Adrenal gland (tissue), 9 donors: ENCODE measurements at regions not wholly inside any gene's neighbourhood (a gene's known extent, or its start where the extent isn't known, plus 50 kb on each side); places are given as distances from the start of the nearest gene placed in this dataset.

Experiments used
- DNase-seq, 7 donors: peaks; one replicate each; pipeline ENCODE4 v3.0.0-alpha.2; 2019 to 2020
- H3K27ac ChIP-seq, 5 donors: fragments of 200-600 bp; sonication (generic) in 4 of 5; 1 replicate in 3 of 5; 2 replicates in 2 of 5; pipeline versions ENCODE4 v1.5.1 to v1.8.0; 2016 to 2020; ENCODE audit warnings: mild to moderate bottlenecking in 1 of 5
- H3K27me3 ChIP-seq: fragments of 200-600 bp; 2 replicates; pipeline ENCODE4 v1.8.0; 2021
- H3K36me3 ChIP-seq, 2 donors: fragments of 200-600 bp; replicated peaks in 1 of 2; 1 replicate in 1 of 2; 2 replicates in 1 of 2; pipeline versions ENCODE4 v1.5.1 to v1.8.0; 2018 to 2022
- H3K4me1 ChIP-seq, 2 donors: fragments of 200-600 bp; replicated peaks in 1 of 2; 1 replicate in 1 of 2; 2 replicates in 1 of 2; pipeline versions ENCODE4 v1.5.1 to v1.8.0; 2018 to 2021
- H3K4me3 ChIP-seq, 4 donors: fragments of 200-600 bp; sonication (generic) in 3 of 4; one replicate each; pipeline ENCODE4 v1.5.1; 2016 to 2018
- H3K9me3 ChIP-seq, 3 donors: fragments of 200-600 bp; sonication (generic) in 1 of 3; replicated peaks in 1 of 3; 1 replicate in 2 of 3; 2 replicates in 1 of 3; pipeline versions ENCODE4 v1.5.1 to v1.8.0; 2016 to 2021
- POLR2A ChIP-seq, 2 donors: fragments of 450-650 bp; IDR thresholded peaks; one replicate each; pipeline ENCODE4 v1.6.1; 2017; ENCODE audit warnings: antibody characterized with exemption in 2 of 2, mild to moderate bottlenecking in 2 of 2, moderate library complexity in 1 of 2
- WGBS, 4 donors: extraction: QIAGEN DNeasy Blood & Tissue Kit in 2 of 4; methylation state at CpG; one replicate each; pipeline versions ENCODE4 v1.1.5 to v1.1.7; 2013 to 2017; 5-methylcytosine and 5-hydroxymethylcytosine counted together
- intact Hi-C, 2 donors: fragments of 100-400 bp; cut with DNase I; formaldehyde crosslinking; loops; one replicate each; pipeline versions ENCODE4 v1.14.1 to v1.15.0; 2022 to 2023
- TF ChIP-seq, protein P1 (sequence below), 6 experiments: fragments of 450-650 bp in 4 of 6; fragments of 200-600 bp in 2 of 6; sonication (generic) in 1 of 6; IDR thresholded peaks; 1 replicate in 5 of 6; 2 replicates in 1 of 6; pipeline versions ENCODE4 v1.5.1 to v1.8.0; 2016 to 2021; ENCODE audit warnings: antibody characterized with exemption in 6 of 6, mild to moderate bottlenecking in 2 of 6, moderate library complexity in 1 of 6
- donor health status: healthy with polysubstance abuse.
- donor health status: Bipolar disorder and iron deficiency.
- donor health status: DM: yes; HTN: yes; CAD: no.
- donor health status: DM: no; HTN: no; CAD: no.
- donor health status: DM: no; HTN: no; CAD: no.

DNA sequence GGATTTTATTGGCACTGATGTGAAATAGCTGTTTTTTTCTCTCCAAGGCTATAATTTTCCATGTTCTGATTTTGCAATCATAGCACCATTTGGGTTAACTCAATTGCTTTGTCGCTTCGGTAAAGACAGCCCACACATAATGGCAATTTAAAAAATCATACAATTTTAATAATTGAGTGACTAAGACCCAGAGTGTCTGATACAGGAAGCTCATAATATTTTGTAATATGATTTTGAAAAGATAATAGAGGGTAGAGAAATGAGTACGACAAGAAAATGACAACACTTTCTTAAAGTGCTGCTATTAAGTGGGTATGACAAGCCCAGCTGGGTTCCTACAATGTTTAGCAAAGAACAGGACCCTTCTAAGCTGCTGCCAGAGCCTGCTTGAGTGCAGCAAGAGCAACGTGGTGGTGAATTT lies 439.1 kb downstream of the METTL15 start:
- TF ChIP-seq POLR2A (IDR thresholded peaks at IDR 0.05), result no peak
- TF ChIP-seq, protein P1, sequence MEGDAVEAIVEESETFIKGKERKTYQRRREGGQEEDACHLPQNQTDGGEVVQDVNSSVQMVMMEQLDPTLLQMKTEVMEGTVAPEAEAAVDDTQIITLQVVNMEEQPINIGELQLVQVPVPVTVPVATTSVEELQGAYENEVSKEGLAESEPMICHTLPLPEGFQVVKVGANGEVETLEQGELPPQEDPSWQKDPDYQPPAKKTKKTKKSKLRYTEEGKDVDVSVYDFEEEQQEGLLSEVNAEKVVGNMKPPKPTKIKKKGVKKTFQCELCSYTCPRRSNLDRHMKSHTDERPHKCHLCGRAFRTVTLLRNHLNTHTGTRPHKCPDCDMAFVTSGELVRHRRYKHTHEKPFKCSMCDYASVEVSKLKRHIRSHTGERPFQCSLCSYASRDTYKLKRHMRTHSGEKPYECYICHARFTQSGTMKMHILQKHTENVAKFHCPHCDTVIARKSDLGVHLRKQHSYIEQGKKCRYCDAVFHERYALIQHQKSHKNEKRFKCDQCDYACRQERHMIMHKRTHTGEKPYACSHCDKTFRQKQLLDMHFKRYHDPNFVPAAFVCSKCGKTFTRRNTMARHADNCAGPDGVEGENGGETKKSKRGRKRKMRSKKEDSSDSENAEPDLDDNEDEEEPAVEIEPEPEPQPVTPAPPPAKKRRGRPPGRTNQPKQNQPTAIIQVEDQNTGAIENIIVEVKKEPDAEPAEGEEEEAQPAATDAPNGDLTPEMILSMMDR (IDR thresholded peaks at IDR 0.05), result no peak
- no peak for DNase-seq

DNA sequence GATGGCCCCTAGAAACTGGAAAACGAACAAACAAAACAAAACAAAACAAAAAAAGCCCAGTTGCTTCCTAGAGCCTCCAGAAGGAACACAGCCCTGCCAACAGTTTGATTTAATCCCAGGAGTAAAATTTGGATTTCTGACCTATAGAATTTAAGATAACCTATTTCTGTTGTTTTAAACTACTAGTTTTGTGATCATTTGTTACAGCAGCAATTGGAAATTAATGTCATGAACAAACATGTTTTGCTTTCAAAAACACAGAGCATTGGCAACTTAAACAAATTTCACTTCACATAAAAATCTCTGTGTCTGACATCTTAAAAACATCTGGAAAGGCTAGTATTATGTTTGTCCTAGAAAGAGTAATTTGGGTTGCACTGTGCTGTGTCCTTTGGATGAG lies 437.3 kb downstream of the METTL15 start:
- peaks cover 0 to 3% (median 0%) of the 10 kb centered on the region in 3 donors for H3K9me3 ChIP-seq
- H3K36me3 ChIP-seq, result no peaks in the 10 kb centered on the region
- DNase-seq, result no peak
- TF ChIP-seq POLR2A (IDR thresholded peaks at IDR 0.05), result no peak
- TF ChIP-seq, protein P1 (IDR thresholded peaks at IDR 0.05), result no peak
- intact Hi-C loops, result no loop called here
- H3K27ac ChIP-seq, result no peak overlapping the region
- 50 to 60% (median 53%) methylated on average over 1 of the region's 1 CpG for WGBS, 4 donors
- no peaks in the 10 kb centered on the region for H3K4me1 ChIP-seq
- no peaks in the 10 kb centered on the region for H3K27me3 ChIP-seq
- no peak overlapping the region for H3K4me3 ChIP-seq

More for the DNA sequence above, 439.1 kb downstream of the METTL15 start:
- H3K4me1 ChIP-seq, result no peaks in the 10 kb centered on the region
- H3K4me3 ChIP-seq, result no peak overlapping the region
- H3K27ac ChIP-seq, result no peak overlapping the region
- peaks cover 0 to 3% (median 0%) of the 10 kb centered on the region in 3 donors for H3K9me3 ChIP-seq
- intact Hi-C loops, result no loop called here
- H3K27me3 ChIP-seq, result no peaks in the 10 kb centered on the region
- 53 to 72% (median 69%) methylated on average over 4 of the region's 4 CpGs for WGBS, 4 donors
- H3K36me3 ChIP-seq, result no peaks in the 10 kb centered on the region

DNA sequence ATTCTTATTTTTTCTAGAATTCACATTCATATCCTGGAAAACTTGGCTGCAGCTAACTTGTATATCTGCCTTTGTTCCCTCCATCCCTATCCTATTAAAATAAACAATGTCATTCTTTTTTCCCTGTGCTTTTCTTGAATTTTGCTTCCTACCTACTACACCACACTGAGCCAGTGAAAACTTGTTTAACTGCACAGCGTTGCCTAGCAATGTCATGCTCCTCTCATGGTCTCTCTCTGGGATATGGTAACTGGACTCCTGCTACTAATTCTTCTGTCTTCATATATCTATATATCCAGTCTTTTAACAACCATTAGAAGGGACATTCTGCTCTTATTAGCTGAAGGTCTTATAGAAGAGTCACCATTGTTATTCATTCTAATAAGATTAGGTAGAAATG lies 434.4 kb downstream of the METTL15 start:
- Histone ChIP-seq H3K4me3 (no peak overlapping the region), H3K27ac (no peak overlapping the region), H3K4me1 (no peaks in the 10 kb centered on the region), H3K27me3 (no peaks in the 10 kb centered on the region), H3K36me3 (no peaks in the 10 kb centered on the region), H3K9me3 (no peaks in the 10 kb centered on the region)
- no peak for DNase-seq
- intact Hi-C loops, result no loop called here
- WGBS, 4 donors, result 94 to 100% (median 94%) methylated on average over 1 of the region's 1 CpG
- TF ChIP-seq POLR2A (IDR thresholded peaks at IDR 0.05), result no peak

DNA sequence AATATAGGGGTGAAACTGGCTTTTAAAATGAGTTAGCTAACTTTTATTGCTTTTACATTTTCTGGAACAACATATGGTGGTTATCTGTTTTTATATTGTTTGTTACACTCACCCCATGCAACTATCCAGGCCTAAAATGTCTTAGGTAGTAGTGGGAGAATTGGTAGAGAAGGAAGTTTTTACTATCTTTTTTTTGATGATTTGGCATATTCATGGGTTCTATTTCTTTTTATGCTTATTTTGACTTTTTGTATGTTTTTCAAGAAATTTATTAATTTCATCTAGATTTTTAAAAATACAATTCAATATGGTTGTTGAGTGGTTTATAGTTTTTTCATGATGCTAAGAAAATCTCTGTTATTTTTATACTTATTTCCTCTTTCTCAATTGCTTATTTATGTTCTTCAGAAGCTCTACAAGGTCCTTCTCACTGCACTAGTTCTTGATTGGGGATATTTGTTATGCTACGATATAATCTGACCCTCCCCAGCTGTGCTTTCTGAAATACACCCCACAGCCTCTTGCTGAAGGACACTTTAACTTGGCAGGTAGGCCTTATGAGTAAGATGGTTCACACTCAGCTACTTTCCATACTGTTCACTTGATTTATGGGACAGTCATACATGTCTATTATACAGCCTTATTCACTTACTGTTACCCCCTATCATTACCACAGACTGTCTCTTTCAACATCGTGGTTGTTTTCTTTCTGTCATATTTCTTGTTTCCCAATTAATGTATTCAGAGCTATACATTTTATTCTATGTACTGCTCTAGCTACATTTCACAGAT lies 431.2 kb downstream of the METTL15 start:
- no peak for DNase-seq
- intact Hi-C loops, result no loop called here
- Histone ChIP-seq H3K9me3 (no peaks in the 10 kb centered on the region), H3K4me1 (no peaks in the 10 kb centered on the region), H3K27ac (no peak overlapping the region), H3K27me3 (no peaks in the 10 kb centered on the region), H3K36me3 (no peaks in the 10 kb centered on the region), H3K4me3 (no peak overlapping the region)
- WGBS, 4 donors, result 60 to 79% (median 67%) methylated on average over 2 of the region's 2 CpGs
- TF ChIP-seq, protein P1 (IDR thresholded peaks at IDR 0.05), result no peak
- no peak for TF ChIP-seq POLR2A (IDR thresholded peaks at IDR 0.05)

DNA sequence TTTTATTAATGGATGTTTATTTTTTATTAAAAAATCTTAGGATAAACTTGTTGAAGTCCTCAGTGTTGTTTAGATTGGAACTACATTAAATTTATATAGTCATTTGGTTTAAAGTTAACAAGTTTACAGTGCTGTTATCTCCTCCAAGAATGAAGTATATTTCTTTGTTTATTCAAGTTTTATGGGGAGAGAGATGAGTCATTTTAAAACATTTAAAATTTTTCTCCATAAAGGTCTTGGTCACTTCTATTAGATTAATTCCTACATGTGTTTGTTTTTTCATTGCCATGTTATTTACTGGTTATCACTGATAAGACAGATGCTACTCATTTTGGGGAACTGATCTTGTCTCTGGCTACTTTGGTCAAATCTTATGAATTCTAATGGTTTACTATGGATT lies 429.6 kb downstream of the METTL15 start:
- DNase-seq, result no peak
- Histone ChIP-seq H3K36me3 (no peaks in the 10 kb centered on the region), H3K4me3 (no peak overlapping the region), H3K4me1 (no peaks in the 10 kb centered on the region), H3K27me3 (no peaks in the 10 kb centered on the region), H3K27ac (no peak overlapping the region), H3K9me3 (no peaks in the 10 kb centered on the region)
- intact Hi-C loops, result no loop called here
- TF ChIP-seq POLR2A (IDR thresholded peaks at IDR 0.05), result no peak
- TF ChIP-seq, protein P1 (IDR thresholded peaks at IDR 0.05), result no peak
